ENCODE measurements at regions not wholly inside any gene's neighbourhood (a gene's known extent, or its start where the extent isn't known, plus 50 kb on each side); places are given as distances from the start of the nearest gene placed in this dataset.

- H4K20me1 ChIP-seq (ENCODE audit: insufficient read depth) = no peaks in the 10 kb centered on the region
- no TSS peak for BruUV-seq (replicated peaks)
- RAD21 ChIA-PET (ENCODE audit: low non-redundant PET in 1 of 2, low total read pairs in 2 of 2, uncharacterized antibody in 2 of 2, unreplicated experiment in 2 of 2) = interaction anchor here in 1 of 2 experiments (0.5 kb wide), 1 partner anchor 178 kb away, joined by 3 read pairs; no protein-coding TSS in a partner anchor
- H3K4me2 ChIP-seq (ENCODE audit: low read length) = no peak overlapping the region
- no peak overlapping the region for H3K9ac ChIP-seq (ENCODE audit: low read length)
- DNase-seq (ENCODE audit: low read depth, low spot score) = no peak
- H3K9me2 ChIP-seq (ENCODE audit: insufficient read depth) = no peaks in the 10 kb centered on the region
- H3K36me3 ChIP-seq (ENCODE audit: control insufficient read depth in 1 of 2, insufficient read depth in 2 of 2, low read length in 2 of 2) = no peaks in the 10 kb centered on the region
- POLR2A ChIA-PET = no interaction called here
- no peak overlapping the region for H3K27ac ChIP-seq (ENCODE audit: low read depth, low read length)
- intact Hi-C loops (cut with micrococcal nuclease) = no loop called here
- no peak overlapping the region for H3K4me3 ChIP-seq (replicated peaks in 1 of 2; ENCODE audit: low read depth in 1 of 2, low read length in 2 of 2)
- H3K4me1 ChIP-seq (ENCODE audit: control insufficient read depth in 1 of 2, insufficient read depth in 2 of 2, low read length in 2 of 2) = no peaks in the 10 kb centered on the region
- H3K27me3 ChIP-seq (ENCODE audit: insufficient read depth, low read length) = no peaks in the 10 kb centered on the region
- H2AFZ ChIP-seq (ENCODE audit: low read depth, low read length, poor library complexity, severe bottlenecking) = peak overlapping the region; percentile 29
- ATAC-seq = no peak
- H3K79me2 ChIP-seq (ENCODE audit: insufficient read depth, low read length) = no peaks in the 10 kb centered on the region
- TF ChIP-seq, protein P1, sequence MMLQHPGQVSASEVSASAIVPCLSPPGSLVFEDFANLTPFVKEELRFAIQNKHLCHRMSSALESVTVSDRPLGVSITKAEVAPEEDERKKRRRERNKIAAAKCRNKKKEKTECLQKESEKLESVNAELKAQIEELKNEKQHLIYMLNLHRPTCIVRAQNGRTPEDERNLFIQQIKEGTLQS (IDR thresholded peaks at IDR 0.05) = no peak
- no peak for TF ChIP-seq TCF7L2 (IDR thresholded peaks at IDR 0.05; ENCODE audit: borderline replicate concordance, extremely low read depth, insufficient read depth, insufficient read length)
- TF ChIP-seq YY1 (IDR thresholded peaks at IDR 0.05; ENCODE audit: extremely low read depth, insufficient replicate concordance, low read depth, low read length) = no peak
- TF ChIP-seq ZBTB33 (IDR thresholded peaks at IDR 0.05; ENCODE audit: extremely low read depth, insufficient replicate concordance, low read length) = no peak
- no peak for TF ChIP-seq SRF (IDR thresholded peaks at IDR 0.05; ENCODE audit: low read depth)
- no peak for TF ChIP-seq FOSL1 (IDR thresholded peaks at IDR 0.05; ENCODE audit: low read depth)
- TF ChIP-seq, protein P2, sequence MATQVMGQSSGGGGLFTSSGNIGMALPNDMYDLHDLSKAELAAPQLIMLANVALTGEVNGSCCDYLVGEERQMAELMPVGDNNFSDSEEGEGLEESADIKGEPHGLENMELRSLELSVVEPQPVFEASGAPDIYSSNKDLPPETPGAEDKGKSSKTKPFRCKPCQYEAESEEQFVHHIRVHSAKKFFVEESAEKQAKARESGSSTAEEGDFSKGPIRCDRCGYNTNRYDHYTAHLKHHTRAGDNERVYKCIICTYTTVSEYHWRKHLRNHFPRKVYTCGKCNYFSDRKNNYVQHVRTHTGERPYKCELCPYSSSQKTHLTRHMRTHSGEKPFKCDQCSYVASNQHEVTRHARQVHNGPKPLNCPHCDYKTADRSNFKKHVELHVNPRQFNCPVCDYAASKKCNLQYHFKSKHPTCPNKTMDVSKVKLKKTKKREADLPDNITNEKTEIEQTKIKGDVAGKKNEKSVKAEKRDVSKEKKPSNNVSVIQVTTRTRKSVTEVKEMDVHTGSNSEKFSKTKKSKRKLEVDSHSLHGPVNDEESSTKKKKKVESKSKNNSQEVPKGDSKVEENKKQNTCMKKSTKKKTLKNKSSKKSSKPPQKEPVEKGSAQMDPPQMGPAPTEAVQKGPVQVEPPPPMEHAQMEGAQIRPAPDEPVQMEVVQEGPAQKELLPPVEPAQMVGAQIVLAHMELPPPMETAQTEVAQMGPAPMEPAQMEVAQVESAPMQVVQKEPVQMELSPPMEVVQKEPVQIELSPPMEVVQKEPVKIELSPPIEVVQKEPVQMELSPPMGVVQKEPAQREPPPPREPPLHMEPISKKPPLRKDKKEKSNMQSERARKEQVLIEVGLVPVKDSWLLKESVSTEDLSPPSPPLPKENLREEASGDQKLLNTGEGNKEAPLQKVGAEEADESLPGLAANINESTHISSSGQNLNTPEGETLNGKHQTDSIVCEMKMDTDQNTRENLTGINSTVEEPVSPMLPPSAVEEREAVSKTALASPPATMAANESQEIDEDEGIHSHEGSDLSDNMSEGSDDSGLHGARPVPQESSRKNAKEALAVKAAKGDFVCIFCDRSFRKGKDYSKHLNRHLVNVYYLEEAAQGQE (IDR thresholded peaks at IDR 0.05; ENCODE audit: low read depth) = no peak
- no peak for TF ChIP-seq SIN3A (IDR thresholded peaks at IDR 0.05; ENCODE audit: low read depth)
- no peak for TF ChIP-seq EZH2phosphoT487 (IDR thresholded peaks at IDR 0.05; ENCODE audit: borderline replicate concordance)
- no peak for TF ChIP-seq MAX (IDR thresholded peaks at IDR 0.05)
- TF ChIP-seq RAD21 (IDR thresholded peaks at IDR 0.05; ENCODE audit: low read depth) = no peak
- TF ChIP-seq POLR2AphosphoS5 (IDR thresholded peaks at IDR 0.05; ENCODE audit: low read depth, low read length) = no peak
- TF ChIP-seq ZNF274 (IDR thresholded peaks at IDR 0.05; ENCODE audit: low read depth, low read length) = no peak
- TF ChIP-seq EGR1 (IDR thresholded peaks at IDR 0.05; ENCODE audit: low read depth) = no peak
- no peak for TF ChIP-seq CBX3 (IDR thresholded peaks at IDR 0.05; ENCODE audit: low read depth)
- no peak for TF ChIP-seq CEBPB (IDR thresholded peaks at IDR 0.05; ENCODE audit: low read depth)
- CTCF ChIA-PET = no interaction called here
- H3K9me3 ChIP-seq (ENCODE audit: control insufficient read depth in 1 of 2, insufficient read depth in 1 of 2, low read depth in 1 of 2, low read length in 2 of 2) = no peaks in the 10 kb centered on the region
Observed at GRCh38 chr7:12826079-12826478, 138.6 kb downstream of the ARL4A start.

Measured in HCT116 (cell line).